ENCODE measurements at regions not wholly inside any gene's neighbourhood (a gene's known extent, or its start where the extent isn't known, plus 50 kb on each side); places are given as distances from the start of the nearest gene placed in this dataset.

DNA sequence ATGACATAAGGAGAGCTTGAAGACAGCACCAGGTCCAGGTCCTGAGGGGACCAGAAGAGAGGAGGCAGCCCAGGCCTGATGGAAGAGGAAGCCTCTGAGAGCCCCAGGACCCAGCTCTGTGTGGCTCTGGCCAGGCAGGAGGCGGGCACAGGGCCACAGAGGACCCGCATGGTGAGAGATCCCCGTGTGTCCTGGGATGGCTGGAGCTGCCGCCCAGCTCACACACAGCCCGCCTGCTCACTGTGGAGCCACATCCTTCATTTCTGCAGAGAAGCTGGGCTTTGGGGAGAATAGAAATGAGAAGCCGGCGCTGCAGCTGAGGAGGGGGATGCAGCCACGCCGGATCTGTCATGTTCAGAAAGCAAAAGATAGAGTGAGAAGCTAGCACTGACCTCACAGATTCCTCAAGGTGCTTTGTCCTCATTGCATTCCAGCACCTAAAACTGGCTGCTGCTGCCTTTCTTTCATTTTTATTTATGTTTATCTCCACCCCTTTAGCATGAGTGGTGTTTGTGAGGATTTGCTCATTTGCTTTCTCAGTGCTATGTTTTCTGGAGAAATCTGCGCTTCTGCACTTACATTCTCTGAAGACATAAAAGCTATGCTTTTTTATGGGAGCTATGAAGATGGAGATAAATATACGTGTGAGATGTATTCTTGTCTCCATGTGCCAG, 307.6 kb upstream of the MYT1L start:
- ATAC-seq (ENCODE audit: poor library complexity), result no peak
- Mint-ChIP-seq H3K4me3 (no peak overlapping the region), H3K9me3 (no peaks in the 10 kb centered on the region), H3K27me3 (no peaks in the 10 kb centered on the region), H3K27ac (no peak overlapping the region), H3K36me3 (ENCODE audit: low read depth) (no peaks in the 10 kb centered on the region), H3K4me1 (ENCODE audit: low read depth) (peaks cover 8% of the 10 kb centered on the region)
- Histone ChIP-seq H3K27ac (ENCODE audit: low read depth in 1 of 2, low read length in 2 of 2) (no peak overlapping the region), H3K4me3 (ENCODE audit: low read length) (no peak overlapping the region), H3K27me3 (ENCODE audit: control insufficient read depth in 1 of 2, insufficient read depth in 2 of 2, low read length in 2 of 2) (no peaks in the 10 kb centered on the region), H3K9me3 (ENCODE audit: control insufficient read depth in 1 of 2, insufficient read depth in 1 of 2, low read length in 2 of 2) (peaks cover 0 to 17% of the 10 kb centered on the region in 2 experiments), H3K36me3 (ENCODE audit: insufficient read depth, low read length) (no peaks in the 10 kb centered on the region), H3K4me1 (ENCODE audit: insufficient read depth, low read length) (no peaks in the 10 kb centered on the region)
- intact Hi-C loops (cut with DNase I, micrococcal nuclease), result no loop called here
- no peak for DNase-seq
- CTCF ChIA-PET, result no interaction called here
- POLR2A ChIA-PET, result no interaction called here
- TF ChIP-seq, protein P1, sequence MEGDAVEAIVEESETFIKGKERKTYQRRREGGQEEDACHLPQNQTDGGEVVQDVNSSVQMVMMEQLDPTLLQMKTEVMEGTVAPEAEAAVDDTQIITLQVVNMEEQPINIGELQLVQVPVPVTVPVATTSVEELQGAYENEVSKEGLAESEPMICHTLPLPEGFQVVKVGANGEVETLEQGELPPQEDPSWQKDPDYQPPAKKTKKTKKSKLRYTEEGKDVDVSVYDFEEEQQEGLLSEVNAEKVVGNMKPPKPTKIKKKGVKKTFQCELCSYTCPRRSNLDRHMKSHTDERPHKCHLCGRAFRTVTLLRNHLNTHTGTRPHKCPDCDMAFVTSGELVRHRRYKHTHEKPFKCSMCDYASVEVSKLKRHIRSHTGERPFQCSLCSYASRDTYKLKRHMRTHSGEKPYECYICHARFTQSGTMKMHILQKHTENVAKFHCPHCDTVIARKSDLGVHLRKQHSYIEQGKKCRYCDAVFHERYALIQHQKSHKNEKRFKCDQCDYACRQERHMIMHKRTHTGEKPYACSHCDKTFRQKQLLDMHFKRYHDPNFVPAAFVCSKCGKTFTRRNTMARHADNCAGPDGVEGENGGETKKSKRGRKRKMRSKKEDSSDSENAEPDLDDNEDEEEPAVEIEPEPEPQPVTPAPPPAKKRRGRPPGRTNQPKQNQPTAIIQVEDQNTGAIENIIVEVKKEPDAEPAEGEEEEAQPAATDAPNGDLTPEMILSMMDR (IDR thresholded peaks at IDR 0.05), result no peak

- Mint-ChIP-seq H3K36me3 (ENCODE audit: low read depth) (no peaks in the 10 kb centered on the region), H3K4me3 (no peak overlapping the region), H3K27ac (no peak overlapping the region), H3K9me3 (peaks cover 2% of the 10 kb centered on the region), H3K4me1 (ENCODE audit: low read depth) (peaks cover 7% of the 10 kb centered on the region), H3K27me3 (no peaks in the 10 kb centered on the region)
- TF ChIP-seq, protein P1 (IDR thresholded peaks at IDR 0.05), result no peak
- no peak overlapping the region for H3K4me3 ChIP-seq (ENCODE audit: low read length)
- H3K36me3 ChIP-seq (ENCODE audit: insufficient read depth, low read length), result no peaks in the 10 kb centered on the region
- ChIA-PET POLR2A (no interaction called here), CTCF (no interaction called here)
- ATAC-seq (ENCODE audit: poor library complexity), result no peak
- no peak overlapping the region for H3K27ac ChIP-seq (ENCODE audit: low read depth in 1 of 2, low read length in 2 of 2)
- peaks cover 0 to 11% of the 10 kb centered on the region in 2 experiments for H3K9me3 ChIP-seq (ENCODE audit: control insufficient read depth in 1 of 2, insufficient read depth in 1 of 2, low read length in 2 of 2)
- intact Hi-C loops (cut with DNase I, micrococcal nuclease), result no loop called here
- no peaks in the 10 kb centered on the region for H3K4me1 ChIP-seq (ENCODE audit: insufficient read depth, low read length)
- DNase-seq, result no peak
- no peaks in the 10 kb centered on the region for H3K27me3 ChIP-seq (ENCODE audit: control insufficient read depth in 1 of 2, insufficient read depth in 2 of 2, low read length in 2 of 2)
These were observed 305.7 kb upstream of the MYT1L start for GRCh38 chr2:2636813-2637212.

DNA sequence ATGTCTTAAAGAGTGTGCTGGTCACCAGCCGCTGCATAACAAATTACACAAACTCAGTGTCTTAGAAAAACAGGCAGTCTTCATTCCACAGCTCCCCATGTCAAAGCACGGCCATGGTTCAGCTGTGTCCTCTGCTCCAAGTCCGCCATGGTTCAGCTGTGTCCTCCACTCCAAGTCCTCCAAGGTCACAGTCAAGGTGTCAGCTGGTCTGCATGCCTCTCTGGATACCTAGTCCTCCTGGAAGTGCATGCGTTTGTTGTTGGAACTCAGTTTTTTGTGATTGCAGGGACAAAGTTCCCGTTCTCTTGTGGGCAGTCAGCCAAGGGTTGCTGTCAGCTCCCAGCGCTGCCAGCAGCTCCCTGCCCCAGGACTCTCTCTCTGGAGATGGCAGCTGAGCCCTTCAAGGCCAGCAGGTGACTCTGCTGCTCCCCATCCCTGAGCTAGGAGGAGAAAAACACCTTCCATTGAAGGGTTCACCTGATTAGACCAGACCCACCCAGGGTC, 304.0 kb upstream of the MYT1L start:
- Histone ChIP-seq H3K27ac (ENCODE audit: low read depth in 1 of 2, low read length in 2 of 2) (no peak overlapping the region), H3K4me1 (ENCODE audit: insufficient read depth, low read length) (no peaks in the 10 kb centered on the region), H3K36me3 (ENCODE audit: insufficient read depth, low read length) (no peaks in the 10 kb centered on the region), H3K4me3 (ENCODE audit: low read length) (no peak overlapping the region), H3K9me3 (ENCODE audit: control insufficient read depth in 1 of 2, insufficient read depth in 1 of 2, low read length in 2 of 2) (peaks cover 0 to 11% of the 10 kb centered on the region in 2 experiments), H3K27me3 (ENCODE audit: control insufficient read depth in 1 of 2, insufficient read depth in 2 of 2, low read length in 2 of 2) (no peaks in the 10 kb centered on the region)
- Mint-ChIP-seq H3K4me1 (ENCODE audit: low read depth) (peaks cover 3% of the 10 kb centered on the region), H3K27ac (no peak overlapping the region), H3K36me3 (ENCODE audit: low read depth) (no peaks in the 10 kb centered on the region), H3K4me3 (no peak overlapping the region), H3K27me3 (no peaks in the 10 kb centered on the region), H3K9me3 (peaks cover 2% of the 10 kb centered on the region)
- ChIA-PET CTCF (no interaction called here), POLR2A (no interaction called here)
- intact Hi-C loops (cut with DNase I, micrococcal nuclease), result no loop called here
- no peak for DNase-seq
- ATAC-seq (ENCODE audit: poor library complexity), result no peak
- TF ChIP-seq, protein P1 (IDR thresholded peaks at IDR 0.05), result no peak

All from CD4-positive, alpha-beta T cell (primary cell).